ENCODE measurements at regions not wholly inside any gene's neighbourhood (a gene's known extent, or its start where the extent isn't known, plus 50 kb on each side); places are given as distances from the start of the nearest gene placed in this dataset.

DNA sequence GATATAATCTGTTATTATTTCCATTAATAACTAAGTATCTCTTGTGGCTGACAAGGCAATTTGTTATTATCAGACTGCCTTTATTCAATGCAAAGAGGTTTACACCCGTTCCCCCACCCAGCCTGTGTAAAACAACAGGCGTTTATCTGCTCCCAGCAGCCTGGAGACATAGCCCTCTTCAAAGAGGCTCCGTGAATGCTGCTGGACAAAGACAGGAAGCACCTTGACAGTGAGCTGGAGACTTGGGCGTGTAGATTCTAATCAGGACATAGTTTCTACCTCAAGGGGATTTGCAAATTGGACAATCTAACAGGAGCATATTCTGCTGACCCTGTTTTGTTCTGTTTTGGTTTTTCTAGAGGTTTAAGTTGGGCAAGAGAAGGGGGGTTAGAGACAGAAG lies 733.0 kb upstream of the KIRREL3 start:
- no peak for TF ChIP-seq ZZZ3 (IDR thresholded peaks at IDR 0.05; ENCODE audit: control insufficient read depth, insufficient read length, low read depth)
- no peak for TF ChIP-seq EZH2 (IDR thresholded peaks at IDR 0.05; ENCODE audit: borderline replicate concordance, control insufficient read depth, low read depth, low read length)
- TF ChIP-seq MTA2 (IDR thresholded peaks at IDR 0.05; ENCODE audit: low read depth) = no peak
- TF ChIP-seq NR2C1 (IDR thresholded peaks at IDR 0.05) = no peak
- TF ChIP-seq NR2F1 (conservative IDR thresholded peaks at IDR 0.05) = no peak
- no peak for TF ChIP-seq RAD21 (IDR thresholded peaks at IDR 0.05; ENCODE audit: insufficient read depth, low read depth, low read length)
- TF ChIP-seq ZBTB40 (IDR thresholded peaks at IDR 0.05; ENCODE audit: borderline replicate concordance) = no peak
- no peak for TF ChIP-seq CHD2 (IDR thresholded peaks at IDR 0.05; ENCODE audit: borderline replicate concordance, low read depth, low read length)
- TF ChIP-seq RAD51 (IDR thresholded peaks at IDR 0.05) = no peak
- no peak for TF ChIP-seq CBX5 (IDR thresholded peaks at IDR 0.05; ENCODE audit: low read depth)
- no peak for TF ChIP-seq PAX5 (IDR thresholded peaks at IDR 0.05; ENCODE audit: borderline replicate concordance, low read depth, low read length)
- TF ChIP-seq, protein P1, sequence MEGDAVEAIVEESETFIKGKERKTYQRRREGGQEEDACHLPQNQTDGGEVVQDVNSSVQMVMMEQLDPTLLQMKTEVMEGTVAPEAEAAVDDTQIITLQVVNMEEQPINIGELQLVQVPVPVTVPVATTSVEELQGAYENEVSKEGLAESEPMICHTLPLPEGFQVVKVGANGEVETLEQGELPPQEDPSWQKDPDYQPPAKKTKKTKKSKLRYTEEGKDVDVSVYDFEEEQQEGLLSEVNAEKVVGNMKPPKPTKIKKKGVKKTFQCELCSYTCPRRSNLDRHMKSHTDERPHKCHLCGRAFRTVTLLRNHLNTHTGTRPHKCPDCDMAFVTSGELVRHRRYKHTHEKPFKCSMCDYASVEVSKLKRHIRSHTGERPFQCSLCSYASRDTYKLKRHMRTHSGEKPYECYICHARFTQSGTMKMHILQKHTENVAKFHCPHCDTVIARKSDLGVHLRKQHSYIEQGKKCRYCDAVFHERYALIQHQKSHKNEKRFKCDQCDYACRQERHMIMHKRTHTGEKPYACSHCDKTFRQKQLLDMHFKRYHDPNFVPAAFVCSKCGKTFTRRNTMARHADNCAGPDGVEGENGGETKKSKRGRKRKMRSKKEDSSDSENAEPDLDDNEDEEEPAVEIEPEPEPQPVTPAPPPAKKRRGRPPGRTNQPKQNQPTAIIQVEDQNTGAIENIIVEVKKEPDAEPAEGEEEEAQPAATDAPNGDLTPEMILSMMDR (IDR thresholded peaks at IDR 0.05 in 2 of 3, conservative IDR thresholded peaks at IDR 0.05 in 1 of 3; ENCODE audit: control insufficient read depth in 2 of 3, extremely low read depth in 1 of 3, insufficient read depth in 1 of 3, low read depth in 3 of 3, low read length in 3 of 3) = no peak

All from GM12878 (cell line).